GM06990 (cell line): ENCODE measurements at regions not wholly inside any gene's neighbourhood (a gene's known extent, or its start where the extent isn't known, plus 50 kb on each side); places are given as distances from the start of the nearest gene placed in this dataset.

Experiments used
- DNase-seq: peaks from one replicate; pipeline ENCODE4 v3.0.0-alpha.2; 2011; ENCODE audit not compliant: insufficient read length; ENCODE audit errors: extremely low read depth
- H3K27me3 ChIP-seq: replicated peaks from 2 replicates; pipeline ENCODE4 v1.6.0; 2011; ENCODE audit warnings: low read length; ENCODE audit not compliant: control insufficient read depth, insufficient read depth
- H3K36me3 ChIP-seq: 2 replicates; pipeline ENCODE4 v1.5.1; 2011; ENCODE audit warnings: low read length; ENCODE audit not compliant: control insufficient read depth, insufficient read depth
- H3K4me3 ChIP-seq: replicated peaks from 2 replicates; pipeline ENCODE4 v1.5.1; 2011; ENCODE audit warnings: low read depth, mild to moderate bottlenecking, control low read depth, low read length
- TF ChIP-seq, protein P1 (sequence below): IDR thresholded peaks from 2 replicates; pipeline ENCODE4 v1.5.1; 2011; ENCODE audit warnings: low read length, control low read depth, mild to moderate bottlenecking, inconsistent platforms; ENCODE audit not compliant: insufficient read depth, poor library complexity, severe bottlenecking

DNA sequence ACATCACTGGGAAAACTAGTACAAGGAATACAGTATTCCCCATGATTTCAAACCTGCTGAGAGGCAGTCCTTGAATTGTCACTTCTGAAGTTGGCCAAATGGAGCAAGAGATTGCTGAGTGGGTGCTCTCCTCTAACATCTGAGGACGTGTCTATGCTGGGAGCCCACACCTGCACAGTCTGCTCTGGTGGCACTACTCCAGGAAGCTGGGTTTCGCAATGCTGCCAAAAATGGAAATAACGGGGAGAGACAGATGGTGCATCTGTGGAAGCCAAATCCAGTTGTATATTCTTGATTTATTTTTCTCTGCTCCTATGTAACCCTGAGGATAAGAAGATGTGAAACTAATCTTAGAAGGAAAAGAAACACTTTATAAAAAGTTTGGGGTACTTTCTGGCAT is 240.1 kb upstream of the CTSO start:
- no peaks in the 10 kb centered on the region for H3K27me3 ChIP-seq
- DNase-seq: no peak
- H3K4me3 ChIP-seq: no peak overlapping the region
- TF ChIP-seq, protein P1, sequence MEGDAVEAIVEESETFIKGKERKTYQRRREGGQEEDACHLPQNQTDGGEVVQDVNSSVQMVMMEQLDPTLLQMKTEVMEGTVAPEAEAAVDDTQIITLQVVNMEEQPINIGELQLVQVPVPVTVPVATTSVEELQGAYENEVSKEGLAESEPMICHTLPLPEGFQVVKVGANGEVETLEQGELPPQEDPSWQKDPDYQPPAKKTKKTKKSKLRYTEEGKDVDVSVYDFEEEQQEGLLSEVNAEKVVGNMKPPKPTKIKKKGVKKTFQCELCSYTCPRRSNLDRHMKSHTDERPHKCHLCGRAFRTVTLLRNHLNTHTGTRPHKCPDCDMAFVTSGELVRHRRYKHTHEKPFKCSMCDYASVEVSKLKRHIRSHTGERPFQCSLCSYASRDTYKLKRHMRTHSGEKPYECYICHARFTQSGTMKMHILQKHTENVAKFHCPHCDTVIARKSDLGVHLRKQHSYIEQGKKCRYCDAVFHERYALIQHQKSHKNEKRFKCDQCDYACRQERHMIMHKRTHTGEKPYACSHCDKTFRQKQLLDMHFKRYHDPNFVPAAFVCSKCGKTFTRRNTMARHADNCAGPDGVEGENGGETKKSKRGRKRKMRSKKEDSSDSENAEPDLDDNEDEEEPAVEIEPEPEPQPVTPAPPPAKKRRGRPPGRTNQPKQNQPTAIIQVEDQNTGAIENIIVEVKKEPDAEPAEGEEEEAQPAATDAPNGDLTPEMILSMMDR: no peak
- H3K36me3 ChIP-seq: no peaks in the 10 kb centered on the region

DNA sequence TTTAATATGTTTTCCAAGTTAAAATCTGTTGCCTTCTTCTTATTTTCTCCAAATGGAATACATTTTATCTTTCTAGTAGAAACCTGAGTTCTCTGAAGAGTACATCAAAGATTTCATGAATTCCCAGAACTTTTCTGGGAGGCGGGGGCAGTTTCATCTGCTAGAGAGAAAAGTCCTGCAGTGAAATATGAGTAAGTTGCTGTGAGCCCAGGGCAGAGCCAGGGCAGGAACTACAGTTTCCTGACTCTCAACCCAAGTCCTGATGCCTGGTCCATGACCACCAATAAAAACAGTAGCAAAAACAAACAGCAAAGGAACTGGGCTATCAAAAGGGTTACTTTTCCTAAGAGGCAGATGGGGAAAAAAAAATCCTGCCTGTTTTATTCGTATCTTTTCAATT is 239.4 kb upstream of the CTSO start:
- Histone ChIP-seq H3K27me3 (no peaks in the 10 kb centered on the region), H3K36me3 (no peaks in the 10 kb centered on the region), H3K4me3 (no peak overlapping the region)
- TF ChIP-seq, protein P1: no peak
- no peak for DNase-seq

DNA sequence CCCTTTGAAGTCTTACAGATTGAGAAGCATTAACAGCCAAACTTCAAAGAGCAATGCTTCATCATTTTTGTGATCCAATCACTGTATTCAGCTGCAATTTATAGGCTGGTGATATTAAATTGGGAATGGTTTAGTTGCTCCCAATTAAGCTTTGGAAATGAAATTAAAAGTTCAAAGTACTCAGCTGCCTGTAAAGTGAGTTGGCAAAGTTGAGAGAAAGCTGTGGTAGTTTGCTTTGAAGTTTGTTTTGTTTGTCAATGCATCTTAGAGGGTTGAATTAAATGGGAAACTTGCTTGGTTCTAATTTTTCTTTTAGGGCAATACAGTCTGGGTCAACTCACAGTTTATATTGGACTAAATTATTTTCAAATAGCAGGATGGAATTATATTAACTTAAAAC is 238.4 kb upstream of the CTSO start:
- TF ChIP-seq, protein P1: no peak
- H3K36me3 ChIP-seq: no peaks in the 10 kb centered on the region
- DNase-seq: no peak

DNA sequence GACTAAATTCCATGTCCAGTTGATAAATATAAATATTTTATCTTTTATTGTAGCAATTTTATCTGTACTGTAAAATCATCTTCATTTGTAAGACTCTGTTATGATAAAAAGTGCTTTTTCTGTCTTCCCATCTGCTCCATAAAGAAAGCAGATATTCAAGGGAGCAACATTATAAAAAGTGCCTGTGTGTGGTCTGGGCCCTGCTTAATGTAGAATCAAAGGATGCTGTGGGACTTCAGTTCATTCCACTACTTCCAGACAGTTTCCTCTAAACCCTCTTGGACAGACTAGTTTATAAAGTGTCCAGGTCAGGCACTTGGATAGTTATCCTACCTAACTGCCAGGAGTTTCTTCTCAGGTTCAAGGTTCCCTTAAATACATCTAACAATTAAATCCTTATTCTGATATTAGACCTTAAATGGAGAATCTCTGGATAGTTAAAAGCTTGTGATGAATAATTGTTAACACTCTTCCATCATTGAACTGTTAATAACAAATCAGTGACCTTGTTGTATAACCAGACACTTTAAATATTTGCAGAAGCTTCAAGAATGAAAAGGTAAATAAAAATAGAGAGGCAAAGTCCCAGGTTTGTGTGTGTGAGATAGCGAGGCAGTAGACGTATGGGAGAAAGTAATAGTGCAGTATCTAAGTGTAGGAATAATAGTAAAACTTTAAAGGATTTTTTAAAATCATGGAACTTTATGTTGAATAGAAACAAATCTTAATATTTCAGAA is 237.5 kb upstream of the CTSO start:
- Histone ChIP-seq H3K36me3 (no peaks in the 10 kb centered on the region), H3K27me3 (no peaks in the 10 kb centered on the region), H3K4me3 (no peak overlapping the region)
- TF ChIP-seq, protein P1: no peak
- DNase-seq: no peak

More for the DNA sequence above, 238.4 kb upstream of the CTSO start:
- Histone ChIP-seq H3K4me3 (no peak overlapping the region), H3K27me3 (no peaks in the 10 kb centered on the region)

DNA sequence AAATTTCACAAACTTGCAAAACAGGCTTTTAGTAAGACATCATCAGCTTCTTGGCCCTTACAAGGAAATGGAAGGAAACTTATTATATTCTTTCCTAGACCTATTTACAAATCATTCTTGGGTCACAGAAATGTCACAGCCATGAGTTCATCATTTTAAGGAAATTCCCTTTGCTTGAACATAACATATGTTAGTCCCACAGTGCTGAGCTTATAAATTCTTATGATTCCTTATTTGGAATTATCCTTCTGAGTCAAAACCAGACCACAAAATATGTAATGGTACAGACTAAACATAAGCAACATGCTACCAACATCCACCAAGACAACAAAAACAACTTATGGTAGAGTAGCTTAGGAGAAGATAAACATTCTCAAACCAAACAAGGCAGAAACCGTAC is 236.9 kb upstream of the CTSO start:
- H3K36me3 ChIP-seq: no peaks in the 10 kb centered on the region
- no peak overlapping the region for H3K4me3 ChIP-seq
- H3K27me3 ChIP-seq: no peaks in the 10 kb centered on the region
- TF ChIP-seq, protein P1: no peak
- DNase-seq: no peak

DNA sequence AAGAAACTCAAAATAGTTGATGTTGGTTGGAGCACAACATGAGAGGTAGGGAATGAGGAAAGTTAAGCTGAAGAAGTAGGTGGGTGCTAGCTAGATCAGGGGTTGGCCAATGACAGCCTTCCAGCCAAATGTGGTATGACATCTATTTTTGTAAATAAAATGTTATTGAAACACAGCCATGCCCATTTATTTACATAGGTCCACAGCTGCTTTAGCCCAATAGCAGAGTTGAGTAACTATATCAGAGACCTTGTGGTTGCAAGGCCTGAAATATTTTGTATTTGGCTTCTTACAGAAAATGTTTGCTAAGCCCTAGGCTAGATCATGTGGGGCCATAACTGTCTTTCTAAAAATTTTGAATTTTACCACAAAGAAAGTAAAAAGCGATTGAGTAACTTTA is 234.9 kb upstream of the CTSO start:
- H3K4me3 ChIP-seq: no peak overlapping the region
- no peaks in the 10 kb centered on the region for H3K36me3 ChIP-seq
- TF ChIP-seq, protein P1: no peak
- H3K27me3 ChIP-seq: no peaks in the 10 kb centered on the region
- no peak for DNase-seq
